ENCODE measurements at regions not wholly inside any gene's neighbourhood (a gene's known extent, or its start where the extent isn't known, plus 50 kb on each side); places are given as distances from the start of the nearest gene placed in this dataset.
"Not testable (repeated sequence)": the region's sequence is repeated elsewhere in the genome, so short reads cannot be mapped to it uniquely, and the experiment has no call there.

DNA sequence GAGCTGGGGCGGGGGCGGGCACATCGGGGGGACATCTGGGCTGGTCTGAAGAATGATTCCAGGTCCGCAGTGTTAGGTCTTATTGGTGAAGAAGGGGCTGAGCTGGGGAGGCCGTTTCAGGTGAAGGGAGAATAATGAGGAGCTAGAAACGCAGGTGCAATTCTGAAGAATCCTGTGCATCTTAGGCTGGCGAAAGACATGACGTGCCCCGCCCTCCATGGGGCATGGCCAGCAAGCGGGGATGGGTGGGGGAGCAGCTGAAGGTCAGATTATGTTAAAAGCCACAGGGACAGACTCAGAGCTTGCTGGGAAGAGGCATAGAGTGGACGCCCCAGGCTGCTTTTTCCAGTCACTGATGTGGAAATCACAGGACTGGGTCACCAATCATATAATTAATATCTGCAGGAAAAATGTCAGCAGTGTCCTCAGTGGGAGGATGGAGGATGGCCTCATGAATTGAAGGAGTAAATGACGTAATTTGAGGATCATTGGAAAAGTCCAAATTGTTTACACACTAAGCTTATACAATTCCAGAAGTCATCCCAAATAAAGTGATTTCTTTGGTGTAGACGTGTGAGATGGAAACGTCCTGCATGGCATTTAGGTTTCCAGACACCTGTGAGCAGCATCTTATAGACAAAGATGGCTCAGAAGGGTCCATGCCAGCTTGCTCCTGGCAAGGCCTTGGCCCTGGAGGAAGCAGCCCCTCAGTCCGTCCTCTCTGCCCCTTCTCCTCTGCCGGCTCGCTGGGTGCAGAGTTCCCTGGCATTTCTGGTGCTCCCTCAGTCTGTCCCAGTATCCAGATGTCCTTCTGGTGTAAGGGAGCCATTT lies 109.6 kb upstream of the FRMD1 start:
- Histone ChIP-seq H3K27ac (no peak overlapping the region), H3K4me1 (no peaks in the 10 kb centered on the region), H3K36me3 (ENCODE audit: insufficient read depth in 1 of 2, low read depth in 1 of 2) (no peaks in the 10 kb centered on the region), H3K4me3 (no peak overlapping the region), H3K27me3 (ENCODE audit: insufficient read depth in 3 of 3, low read length in 2 of 3) (peaks cover 0 to 11% (median 7%) of the 10 kb centered on the region in 3 donors), H3K9me3 (no peaks in the 10 kb centered on the region)
- WGBS, 3 donors, result 79 to 86% (median 85%) methylated on average over 17 of the region's 17 CpGs
- intact Hi-C loops (cut with DNase I), result no loop called here
- ATAC-seq (no peak), DNase-seq (no peak)
- TF ChIP-seq, protein P1, sequence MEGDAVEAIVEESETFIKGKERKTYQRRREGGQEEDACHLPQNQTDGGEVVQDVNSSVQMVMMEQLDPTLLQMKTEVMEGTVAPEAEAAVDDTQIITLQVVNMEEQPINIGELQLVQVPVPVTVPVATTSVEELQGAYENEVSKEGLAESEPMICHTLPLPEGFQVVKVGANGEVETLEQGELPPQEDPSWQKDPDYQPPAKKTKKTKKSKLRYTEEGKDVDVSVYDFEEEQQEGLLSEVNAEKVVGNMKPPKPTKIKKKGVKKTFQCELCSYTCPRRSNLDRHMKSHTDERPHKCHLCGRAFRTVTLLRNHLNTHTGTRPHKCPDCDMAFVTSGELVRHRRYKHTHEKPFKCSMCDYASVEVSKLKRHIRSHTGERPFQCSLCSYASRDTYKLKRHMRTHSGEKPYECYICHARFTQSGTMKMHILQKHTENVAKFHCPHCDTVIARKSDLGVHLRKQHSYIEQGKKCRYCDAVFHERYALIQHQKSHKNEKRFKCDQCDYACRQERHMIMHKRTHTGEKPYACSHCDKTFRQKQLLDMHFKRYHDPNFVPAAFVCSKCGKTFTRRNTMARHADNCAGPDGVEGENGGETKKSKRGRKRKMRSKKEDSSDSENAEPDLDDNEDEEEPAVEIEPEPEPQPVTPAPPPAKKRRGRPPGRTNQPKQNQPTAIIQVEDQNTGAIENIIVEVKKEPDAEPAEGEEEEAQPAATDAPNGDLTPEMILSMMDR (IDR thresholded peaks at IDR 0.05), result no peak

DNA sequence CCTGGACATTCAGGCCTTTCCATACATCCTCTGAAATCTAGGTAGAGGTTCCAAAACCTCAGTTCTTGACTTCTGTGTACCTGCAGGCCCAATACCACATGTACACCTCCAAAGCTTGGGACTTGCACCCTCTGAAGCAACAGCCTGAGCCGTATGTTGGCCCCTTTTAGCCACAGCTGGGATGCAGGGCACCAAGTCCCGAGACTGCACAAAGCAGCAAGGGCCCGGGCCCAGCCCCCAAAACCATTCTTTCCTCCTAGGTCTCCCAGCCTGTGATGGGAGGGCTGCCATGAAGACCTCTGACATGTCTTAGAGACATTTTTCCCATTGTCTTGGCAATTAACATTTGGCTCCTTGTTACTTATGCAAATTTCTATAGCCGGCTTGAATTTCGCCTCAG lies 107.4 kb upstream of the FRMD1 start:
- 84 to 95% (median 85%) methylated on average over 5 of the region's 5 CpGs for WGBS, 3 donors
- intact Hi-C loops (cut with DNase I), result no loop called here

DNA sequence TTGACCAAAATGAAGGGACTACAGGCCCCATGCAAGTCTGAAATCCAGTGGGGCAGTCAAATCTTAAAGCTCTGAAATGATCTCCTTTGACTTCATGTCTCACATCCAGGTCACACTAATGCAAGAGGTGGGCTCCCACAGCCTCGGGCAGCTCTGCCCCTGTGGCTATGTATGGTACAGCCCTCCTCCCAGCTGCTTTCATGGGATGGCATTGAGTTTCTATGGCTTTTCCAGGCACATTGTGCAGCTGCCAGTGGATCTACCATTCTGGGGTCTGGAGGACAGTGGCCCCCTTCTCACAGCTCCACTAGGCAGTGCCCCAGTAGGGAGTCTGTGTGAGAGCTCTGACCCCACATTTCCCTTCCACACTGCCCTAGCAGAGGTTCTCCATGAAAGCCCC lies 107.0 kb upstream of the FRMD1 start:
- H3K36me3 ChIP-seq (ENCODE audit: insufficient read depth in 1 of 2, low read depth in 1 of 2); ATAC-seq; H3K27me3 ChIP-seq (ENCODE audit: insufficient read depth in 3 of 3, low read length in 2 of 3); H3K4me3 ChIP-seq; intact Hi-C loops (cut with DNase I); H3K27ac ChIP-seq; H3K9me3 ChIP-seq; DNase-seq; H3K4me1 ChIP-seq: not testable (repeated sequence)
- WGBS, 3 donors, result 64 to 85% (median 77%) methylated on average over 1 of the region's 1 CpG

More for the DNA sequence above, 107.4 kb upstream of the FRMD1 start:
- Histone ChIP-seq H3K4me3 (no peak overlapping the region), H3K9me3 (no peaks in the 10 kb centered on the region), H3K27ac (no peak overlapping the region), H3K36me3 (ENCODE audit: insufficient read depth in 1 of 2, low read depth in 1 of 2) (no peaks in the 10 kb centered on the region), H3K4me1 (no peaks in the 10 kb centered on the region), H3K27me3 (ENCODE audit: insufficient read depth in 3 of 3, low read length in 2 of 3) (peaks cover 0 to 3% (median 0%) of the 10 kb centered on the region in 3 donors)
- TF ChIP-seq, protein P1 (IDR thresholded peaks at IDR 0.05), result no peak
- no peak for DNase-seq
- no peak for ATAC-seq

DNA sequence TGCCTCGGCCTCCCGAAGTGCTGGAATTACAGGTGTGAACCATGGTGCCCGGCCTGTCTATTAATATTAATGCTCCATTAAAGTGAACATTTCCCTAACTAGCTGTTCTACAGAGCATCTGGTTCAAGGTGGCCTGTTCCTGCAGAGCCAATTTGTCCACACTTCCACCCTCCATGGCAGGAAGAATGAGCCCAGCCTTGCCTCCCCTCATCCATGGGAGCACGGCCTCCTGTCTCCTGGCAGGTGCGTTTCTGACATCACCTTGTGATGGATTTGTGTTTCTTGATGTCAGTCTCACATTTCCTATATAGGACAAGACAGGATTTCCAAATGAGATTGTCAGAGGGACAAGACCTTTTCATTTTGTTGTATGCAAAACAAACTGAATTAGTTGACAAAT lies 105.7 kb upstream of the FRMD1 start:
- intact Hi-C loops (cut with DNase I), result no loop called here
- H3K27ac ChIP-seq, result no peak overlapping the region
- ATAC-seq (no peak), DNase-seq (no peak)
- H3K36me3 ChIP-seq (ENCODE audit: insufficient read depth in 1 of 2, low read depth in 1 of 2), result no peaks in the 10 kb centered on the region
- no peaks in the 10 kb centered on the region for H3K9me3 ChIP-seq
- TF ChIP-seq, protein P1 (IDR thresholded peaks at IDR 0.05), result no peak
- no peak overlapping the region for H3K4me3 ChIP-seq
- peaks cover 0 to 3% (median 0%) of the 10 kb centered on the region in 3 donors for H3K27me3 ChIP-seq (ENCODE audit: insufficient read depth in 3 of 3, low read length in 2 of 3)
- WGBS, 3 donors, result 92 to 99% (median 96%) methylated on average over 5 of the region's 5 CpGs
- H3K4me1 ChIP-seq, result no peaks in the 10 kb centered on the region

DNA sequence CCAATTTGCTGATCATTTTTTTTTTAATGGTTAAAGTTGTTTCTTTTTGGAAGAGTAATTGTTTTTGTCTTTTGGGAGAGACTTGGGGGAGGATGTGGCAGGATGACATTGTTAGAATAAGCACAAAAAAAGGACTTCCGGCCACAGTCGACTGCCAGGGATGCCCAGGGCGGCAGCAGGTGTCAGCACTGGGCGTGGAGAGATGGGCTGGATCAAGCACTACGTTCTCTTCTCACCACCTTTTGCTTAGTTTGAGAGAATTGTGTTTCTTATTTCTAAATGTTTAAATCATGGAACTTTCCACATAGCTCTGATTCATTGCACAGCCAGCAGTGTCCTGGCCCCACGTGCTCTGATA lies 104.6 kb upstream of the FRMD1 start:
- no peak overlapping the region for H3K4me3 ChIP-seq
- 40 to 62% (median 52%) methylated on average over 6 of the region's 6 CpGs for WGBS, 3 donors
- no peak overlapping the region for H3K27ac ChIP-seq
- H3K9me3 ChIP-seq, result no peaks in the 10 kb centered on the region
- H3K36me3 ChIP-seq (ENCODE audit: insufficient read depth in 1 of 2, low read depth in 1 of 2), result no peaks in the 10 kb centered on the region
- no peak for ATAC-seq
- TF ChIP-seq, protein P1 (IDR thresholded peaks at IDR 0.05), result no peak
- DNase-seq, result no peak
- peaks cover 0 to 3% (median 0%) of the 10 kb centered on the region in 3 donors for H3K27me3 ChIP-seq (ENCODE audit: insufficient read depth in 3 of 3, low read length in 2 of 3)
- H3K4me1 ChIP-seq, result no peaks in the 10 kb centered on the region
- intact Hi-C loops (cut with DNase I), result no loop called here
